CD4-positive, CD25-positive, alpha-beta regulatory T cell (primary cell): ENCODE measurements at regions not wholly inside any gene's neighbourhood (a gene's known extent, or its start where the extent isn't known, plus 50 kb on each side); places are given as distances from the start of the nearest gene placed in this dataset.

Source experiments
- ATAC-seq, 2 donors: fragments of 150-1000 bp; cut with Tn5 transposase; one replicate each; pipeline ENCODE4 v1.10.0; 2021; ENCODE audit warnings: low read depth in 2 of 2, moderate number of reproducible peaks in 2 of 2, moderate library complexity in 1 of 2
- DNase-seq, 3 donors: peaks; one replicate each; pipeline versions ENCODE4 v3.0.0 to v3.0.0-alpha.2; 2012 to 2022; ENCODE audit warnings: mixed read lengths in 1 of 3
- H3K27ac ChIP-seq: one replicate; pipeline ENCODE4 v1.7.0; 2013; ENCODE audit warnings: mild to moderate bottlenecking, low read length; ENCODE audit not compliant: insufficient read depth, poor library complexity, severe bottlenecking
- H3K27me3 ChIP-seq: one replicate; pipeline ENCODE4 v1.7.0; 2013; ENCODE audit warnings: low read length; ENCODE audit not compliant: control insufficient read depth, insufficient read depth
- H3K36me3 ChIP-seq: one replicate; pipeline ENCODE4 v1.7.0; 2013; ENCODE audit warnings: mild to moderate bottlenecking, low read length, moderate library complexity; ENCODE audit not compliant: control insufficient read depth, insufficient read depth
- H3K4me1 ChIP-seq: 2 replicates; pipeline ENCODE4 v1.7.0; 2013; ENCODE audit warnings: mild to moderate bottlenecking, low read length; ENCODE audit not compliant: insufficient read depth, control insufficient read depth, poor library complexity, severe bottlenecking
- H3K4me3 ChIP-seq: one replicate; pipeline ENCODE4 v1.7.0; 2013; ENCODE audit warnings: low read depth, mild to moderate bottlenecking, low read length, moderate library complexity
- H3K9me3 ChIP-seq, 2 experiments: 1 replicate in 1 of 2; 2 replicates in 1 of 2; pipeline ENCODE4 v1.7.0; 2013; ENCODE audit warnings: low read length in 2 of 2, mild to moderate bottlenecking in 1 of 2, moderate library complexity in 1 of 2; ENCODE audit not compliant: control insufficient read depth in 2 of 2
- H3K27ac Mint-ChIP-seq, 3 donors: one replicate each; pipeline ENCODE4 v1.8.0; 2020 to 2022; ENCODE audit warnings: mild to moderate bottlenecking in 3 of 3, mixed read lengths in 3 of 3, moderate library complexity in 2 of 3
- H3K27me3 Mint-ChIP-seq: one replicate; pipeline ENCODE4 v1.8.0; 2022; ENCODE audit warnings: mild to moderate bottlenecking, mixed read lengths
- H3K36me3 Mint-ChIP-seq: one replicate; pipeline ENCODE4 v1.8.0; 2020; ENCODE audit warnings: mixed read lengths
- H3K4me1 Mint-ChIP-seq, 4 donors: one replicate each; pipeline ENCODE4 v1.8.0; 2020 to 2022; ENCODE audit warnings: mixed read lengths in 4 of 4, mild to moderate bottlenecking in 1 of 4
- H3K4me3 Mint-ChIP-seq, 4 donors: one replicate each; pipeline ENCODE4 v1.8.0; 2020 to 2022; ENCODE audit warnings: mild to moderate bottlenecking in 4 of 4, mixed read lengths in 4 of 4, moderate library complexity in 3 of 4
- H3K9me3 Mint-ChIP-seq, 7 donors: one replicate each; pipeline ENCODE4 v1.8.0; 2020 to 2022; ENCODE audit warnings: mixed read lengths in 7 of 7, mild to moderate bottlenecking in 3 of 7, moderate library complexity in 2 of 7

DNA sequence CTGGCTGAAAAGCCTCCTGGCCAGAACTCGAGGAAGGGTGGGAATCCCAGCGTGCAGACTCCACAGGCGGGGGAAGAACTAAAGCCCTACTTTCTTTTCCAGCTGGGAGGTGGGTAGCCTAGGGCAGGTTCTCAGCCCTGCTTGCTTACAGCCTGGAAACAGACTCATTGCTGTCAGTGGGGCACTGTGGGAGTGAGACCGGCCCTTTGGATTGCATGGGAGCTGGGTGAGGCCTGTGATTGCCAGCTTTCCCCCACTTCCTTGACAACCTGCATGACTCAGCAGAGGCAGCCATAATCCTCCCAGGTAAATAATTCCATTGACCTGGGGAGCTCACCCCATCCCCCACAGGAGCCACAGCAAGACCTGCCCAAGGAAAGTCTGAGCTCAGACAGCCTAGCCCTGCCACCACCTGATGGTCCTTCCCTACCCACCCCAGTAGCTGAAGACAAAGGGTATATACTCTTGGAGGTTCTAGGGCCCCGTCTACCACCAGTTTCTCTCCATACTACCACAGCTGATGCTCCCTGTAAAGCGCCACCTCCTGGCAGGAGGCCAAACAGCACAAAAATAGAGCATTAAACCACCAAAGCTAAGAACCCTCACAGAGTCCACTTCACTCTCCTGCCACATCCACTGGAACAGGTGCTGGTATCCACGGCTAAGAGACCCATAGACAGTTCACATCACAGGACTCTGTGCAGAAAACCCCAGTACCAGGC lies 294.1 kb downstream of the SEC23A start:
- Mint-ChIP-seq H3K27ac (no peak overlapping the region), H3K9me3 (peaks cover 2 to 23% (median 4%) of the 10 kb centered on the region in 7 donors), H3K27me3 (no peaks in the 10 kb centered on the region), H3K4me3 (no peak overlapping the region), H3K36me3 (no peaks in the 10 kb centered on the region), H3K4me1 (no peaks in the 10 kb centered on the region)
- Histone ChIP-seq H3K9me3 (no peaks in the 10 kb centered on the region), H3K36me3 (no peaks in the 10 kb centered on the region), H3K4me3 (no peak overlapping the region), H3K27ac (no peak overlapping the region), H3K27me3 (no peaks in the 10 kb centered on the region), H3K4me1 (no peaks in the 10 kb centered on the region)
- ATAC-seq (no peak), DNase-seq (no peak)

DNA sequence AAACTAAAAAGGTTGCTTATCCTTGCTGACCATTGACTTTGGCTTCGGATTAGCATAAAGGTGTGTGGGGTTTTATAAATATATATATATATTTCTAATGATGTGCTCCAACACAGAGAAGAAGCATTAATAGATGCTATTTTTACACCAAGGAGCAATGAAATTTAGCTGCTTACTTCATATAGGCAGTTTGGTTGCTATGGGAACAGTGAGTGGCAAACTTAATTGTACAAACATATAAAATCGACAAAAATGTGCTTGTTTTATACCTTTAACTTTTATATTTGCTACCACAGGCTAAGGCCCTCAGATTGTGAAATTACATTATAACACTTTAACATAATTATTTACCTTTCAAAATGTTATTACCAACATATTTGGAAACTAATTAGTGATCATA lies 303.4 kb downstream of the SEC23A start:
- Histone ChIP-seq H3K27ac (no peak overlapping the region), H3K9me3 (no peaks in the 10 kb centered on the region), H3K27me3 (no peaks in the 10 kb centered on the region), H3K4me3 (no peak overlapping the region), H3K36me3 (no peaks in the 10 kb centered on the region), H3K4me1 (no peaks in the 10 kb centered on the region)
- Mint-ChIP-seq H3K4me1 (no peaks in the 10 kb centered on the region), H3K9me3 (peaks cover 0 to 14% (median 5%) of the 10 kb centered on the region in 7 donors), H3K4me3 (no peak overlapping the region), H3K27me3 (no peaks in the 10 kb centered on the region), H3K27ac (no peak overlapping the region), H3K36me3 (no peaks in the 10 kb centered on the region)
- ATAC-seq = no peak
- no peak for DNase-seq

DNA sequence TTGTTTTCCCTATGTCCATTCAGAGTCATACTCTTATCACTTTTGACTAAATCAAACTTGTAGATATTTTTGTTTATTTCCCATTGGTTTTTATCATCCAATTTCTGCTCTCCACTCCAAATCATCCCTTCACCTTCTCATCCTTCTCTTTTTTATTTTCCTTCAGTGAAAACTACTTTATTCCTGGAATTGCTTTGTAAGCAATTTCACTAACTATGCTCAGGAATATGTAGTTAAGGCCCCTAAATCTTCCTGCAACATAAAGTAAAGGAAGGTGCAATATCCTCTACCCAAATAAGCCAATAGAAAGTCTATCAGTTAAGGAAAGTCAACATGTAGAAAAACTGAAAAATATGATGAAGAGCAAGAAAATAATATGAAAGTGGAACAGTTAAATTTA lies 308.4 kb downstream of the SEC23A start:
- Histone ChIP-seq H3K27me3 (no peaks in the 10 kb centered on the region), H3K36me3 (no peaks in the 10 kb centered on the region), H3K4me3 (no peak overlapping the region), H3K27ac (no peak overlapping the region), H3K9me3 (no peaks in the 10 kb centered on the region), H3K4me1 (no peaks in the 10 kb centered on the region)
- Mint-ChIP-seq H3K36me3 (no peaks in the 10 kb centered on the region), H3K9me3 (peaks cover 0 to 4% (median 0%) of the 10 kb centered on the region in 7 donors), H3K27me3 (no peaks in the 10 kb centered on the region), H3K4me3 (no peak overlapping the region), H3K27ac (no peak overlapping the region), H3K4me1 (no peaks in the 10 kb centered on the region)
- ATAC-seq = no peak
- DNase-seq = no peak

DNA sequence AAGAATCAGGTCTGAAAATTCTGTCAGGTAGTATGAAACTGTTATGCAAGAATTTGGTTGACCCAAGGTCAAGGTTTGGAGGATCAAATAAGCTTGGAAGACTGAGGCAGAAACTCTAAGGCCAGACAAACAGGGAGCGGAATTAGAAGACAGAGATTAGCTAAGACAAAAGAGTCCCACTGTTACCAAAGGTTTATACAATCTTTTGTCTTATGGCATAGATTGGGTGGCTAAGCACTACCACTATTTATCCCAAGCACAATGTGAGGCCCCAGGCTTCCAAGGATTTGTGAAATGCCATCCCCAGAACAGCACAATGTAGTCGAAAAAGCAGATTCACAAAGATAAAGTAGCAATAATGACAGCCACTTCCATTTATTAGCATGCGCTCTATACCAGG lies 311.2 kb downstream of the SEC23A start:
- H3K9me3 Mint-ChIP-seq = peaks cover 0 to 4% (median 0%) of the 10 kb centered on the region in 7 donors
- no peak overlapping the region for H3K4me3 Mint-ChIP-seq
- ATAC-seq (no peak), DNase-seq (no peak)
- no peaks in the 10 kb centered on the region for H3K27me3 Mint-ChIP-seq
- no peak overlapping the region for H3K27ac Mint-ChIP-seq
- no peaks in the 10 kb centered on the region for H3K36me3 Mint-ChIP-seq
- Histone ChIP-seq H3K4me1 (no peaks in the 10 kb centered on the region), H3K36me3 (no peaks in the 10 kb centered on the region), H3K27me3 (no peaks in the 10 kb centered on the region), H3K4me3 (no peak overlapping the region), H3K9me3 (no peaks in the 10 kb centered on the region), H3K27ac (no peak overlapping the region)
- no peaks in the 10 kb centered on the region for H3K4me1 Mint-ChIP-seq

DNA sequence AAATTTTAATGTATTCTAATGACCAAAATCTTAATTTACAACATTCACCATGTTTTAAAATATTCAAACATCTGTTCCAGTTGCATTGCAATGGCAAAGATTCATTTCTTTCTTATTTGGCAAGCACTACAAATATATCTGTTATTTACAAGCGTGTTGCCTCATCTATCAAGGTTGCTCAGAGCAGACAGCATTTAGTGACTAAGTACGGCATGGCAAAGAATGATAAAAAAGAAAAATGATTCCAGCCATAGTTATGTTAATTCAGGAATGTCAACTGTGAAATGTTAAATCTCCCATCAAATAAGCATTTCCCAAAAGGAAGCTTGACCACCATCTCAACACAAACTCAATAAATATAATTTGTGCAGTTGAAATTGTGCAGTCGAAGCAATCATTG lies 312.1 kb downstream of the SEC23A start:
- no peak overlapping the region for H3K4me3 ChIP-seq
- no peaks in the 10 kb centered on the region for H3K27me3 ChIP-seq
- Mint-ChIP-seq H3K27ac (no peak overlapping the region), H3K27me3 (no peaks in the 10 kb centered on the region), H3K9me3 (peaks cover 0 to 3% (median 0%) of the 10 kb centered on the region in 7 donors), H3K4me3 (no peak overlapping the region), H3K4me1 (no peaks in the 10 kb centered on the region), H3K36me3 (no peaks in the 10 kb centered on the region)
- H3K4me1 ChIP-seq = no peaks in the 10 kb centered on the region
- no peak for ATAC-seq
- no peaks in the 10 kb centered on the region for H3K9me3 ChIP-seq
- H3K36me3 ChIP-seq = no peaks in the 10 kb centered on the region
- no peak overlapping the region for H3K27ac ChIP-seq
- no peak for DNase-seq

DNA sequence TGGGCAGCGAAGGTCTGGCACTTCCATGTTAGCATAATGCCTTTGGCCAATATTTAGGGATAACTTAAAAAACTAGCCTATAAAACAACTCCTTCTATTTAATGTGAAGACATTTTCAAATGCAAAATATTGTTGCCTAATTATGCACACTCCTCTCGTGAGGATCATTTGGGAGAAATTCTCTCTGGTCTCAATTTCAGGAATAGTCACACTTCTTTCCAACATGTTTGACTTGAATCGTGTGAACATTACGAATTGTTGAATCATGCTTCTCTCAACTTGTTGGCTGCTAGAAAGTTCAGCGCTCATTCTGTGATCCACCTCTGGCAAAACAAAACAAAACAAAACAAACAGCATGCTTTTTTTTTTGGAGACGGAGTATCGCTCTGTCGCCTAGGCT lies 313.2 kb downstream of the SEC23A start:
- Histone ChIP-seq H3K9me3 (no peaks in the 10 kb centered on the region), H3K4me1 (no peaks in the 10 kb centered on the region), H3K36me3 (no peaks in the 10 kb centered on the region), H3K4me3 (no peak overlapping the region), H3K27ac (no peak overlapping the region), H3K27me3 (no peaks in the 10 kb centered on the region)
- no peaks in the 10 kb centered on the region for H3K36me3 Mint-ChIP-seq
- H3K27me3 Mint-ChIP-seq = no peaks in the 10 kb centered on the region
- H3K9me3 Mint-ChIP-seq = peaks cover 0 to 3% (median 0%) of the 10 kb centered on the region in 7 donors
- DNase-seq (no peak), ATAC-seq (no peak)
- no peak overlapping the region for H3K4me3 Mint-ChIP-seq
- no peaks in the 10 kb centered on the region for H3K4me1 Mint-ChIP-seq
- no peak overlapping the region for H3K27ac Mint-ChIP-seq

DNA sequence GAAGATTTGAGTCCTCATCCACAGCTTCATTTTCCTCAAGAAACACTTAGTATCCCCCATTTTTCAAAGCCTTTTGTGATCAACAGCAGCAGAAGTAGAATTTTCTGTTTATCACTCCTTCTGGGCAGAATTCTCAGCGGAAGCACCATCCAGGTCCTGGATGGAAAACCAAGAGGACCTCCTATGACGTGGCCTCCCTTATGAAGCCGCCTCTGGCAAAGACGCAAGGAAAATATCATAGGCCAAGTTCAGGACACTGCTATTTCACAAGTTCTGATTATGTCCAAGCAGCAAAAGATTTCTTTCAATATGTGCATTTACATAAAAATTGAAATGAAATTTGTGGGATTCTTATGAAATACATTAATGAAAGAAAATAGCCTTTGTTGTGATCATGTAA lies 315.0 kb downstream of the SEC23A start:
- ATAC-seq (no peak), DNase-seq (no peak)
- Mint-ChIP-seq H3K27ac (no peak overlapping the region), H3K4me3 (peak overlapping the region in 1 of 4 donors; percentile 32), H3K27me3 (no peaks in the 10 kb centered on the region), H3K9me3 (peaks cover 0 to 3% (median 0%) of the 10 kb centered on the region in 7 donors), H3K4me1 (no peaks in the 10 kb centered on the region), H3K36me3 (no peaks in the 10 kb centered on the region)
- no peak overlapping the region for H3K27ac ChIP-seq
- H3K4me1 ChIP-seq = no peaks in the 10 kb centered on the region
- no peaks in the 10 kb centered on the region for H3K9me3 ChIP-seq
- H3K4me3 ChIP-seq = no peak overlapping the region
- H3K27me3 ChIP-seq = no peaks in the 10 kb centered on the region
- no peaks in the 10 kb centered on the region for H3K36me3 ChIP-seq

DNA sequence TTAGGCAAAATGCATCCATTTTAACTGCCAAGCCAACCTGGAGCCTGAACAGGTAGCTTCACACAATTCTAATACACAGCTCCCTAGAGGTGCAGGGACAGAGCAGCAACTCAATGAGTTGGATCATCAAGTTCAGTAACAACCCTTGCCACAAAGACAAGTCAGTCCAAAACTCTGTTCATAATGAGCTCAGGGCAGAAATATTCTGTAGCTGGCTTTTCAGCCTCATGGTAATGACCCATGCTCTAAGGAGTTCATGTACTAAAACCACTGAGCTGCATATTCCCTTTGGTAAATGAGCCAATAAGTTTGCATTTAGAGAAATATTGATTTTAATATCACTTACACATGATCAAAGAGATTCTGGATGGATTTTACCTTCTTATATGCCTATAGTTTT lies 316.1 kb downstream of the SEC23A start:
- peaks cover 0 to 3% (median 0%) of the 10 kb centered on the region in 7 donors for H3K9me3 Mint-ChIP-seq
- Histone ChIP-seq H3K27me3 (no peaks in the 10 kb centered on the region), H3K4me1 (no peaks in the 10 kb centered on the region), H3K27ac (no peak overlapping the region), H3K36me3 (no peaks in the 10 kb centered on the region), H3K4me3 (no peak overlapping the region), H3K9me3 (no peaks in the 10 kb centered on the region)
- no peak for ATAC-seq
- H3K27ac Mint-ChIP-seq = no peak overlapping the region
- H3K27me3 Mint-ChIP-seq = no peaks in the 10 kb centered on the region
- no peaks in the 10 kb centered on the region for H3K36me3 Mint-ChIP-seq
- no peak overlapping the region for H3K4me3 Mint-ChIP-seq
- no peak for DNase-seq
- H3K4me1 Mint-ChIP-seq = no peaks in the 10 kb centered on the region
